GM12872 (cell line): ENCODE measurements at regions not wholly inside any gene's neighbourhood (a gene's known extent, or its start where the extent isn't known, plus 50 kb on each side); places are given as distances from the start of the nearest gene placed in this dataset.

Experiments used
- TF ChIP-seq, protein P1 (sequence below): IDR thresholded peaks from 3 replicates; pipeline ENCODE4 v1.5.1; 2011; ENCODE audit warnings: low read depth, mild to moderate bottlenecking, low read length, moderate library complexity; ENCODE audit not compliant: insufficient read depth

DNA sequence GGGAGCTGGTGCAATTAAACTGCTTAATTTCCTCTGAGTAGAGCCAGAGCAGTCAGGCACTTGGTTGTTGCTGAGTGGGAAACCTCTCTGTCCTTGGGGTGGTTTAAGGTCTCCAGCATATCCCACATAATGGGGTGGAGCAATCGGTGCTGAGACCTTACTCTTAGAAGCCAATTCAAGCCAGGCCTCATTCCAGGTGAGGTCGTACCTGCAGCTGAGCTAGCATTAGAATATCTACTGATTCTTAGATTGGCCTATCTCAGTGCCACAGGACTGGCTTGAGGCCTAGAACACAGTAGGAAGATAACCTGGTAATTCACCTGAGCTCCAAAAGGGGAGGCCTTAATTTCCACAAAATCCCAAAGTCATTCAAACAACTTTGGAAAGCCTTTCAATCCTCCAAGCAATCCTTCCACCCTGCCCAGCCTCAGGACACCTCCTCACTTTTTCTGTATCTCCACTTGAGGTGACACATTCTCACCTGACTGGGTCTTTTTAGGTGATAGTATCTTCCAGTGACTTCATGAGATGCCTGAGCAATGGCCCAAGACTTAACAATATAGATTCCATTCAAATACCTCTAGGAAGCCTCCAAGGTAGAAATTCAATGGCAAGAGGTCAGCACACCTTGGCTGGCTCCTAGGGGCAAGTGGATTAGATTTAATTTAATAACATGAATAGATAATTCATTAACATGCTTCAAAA lies 91.0 kb downstream of the FEM1C start:
- TF ChIP-seq, protein P1, sequence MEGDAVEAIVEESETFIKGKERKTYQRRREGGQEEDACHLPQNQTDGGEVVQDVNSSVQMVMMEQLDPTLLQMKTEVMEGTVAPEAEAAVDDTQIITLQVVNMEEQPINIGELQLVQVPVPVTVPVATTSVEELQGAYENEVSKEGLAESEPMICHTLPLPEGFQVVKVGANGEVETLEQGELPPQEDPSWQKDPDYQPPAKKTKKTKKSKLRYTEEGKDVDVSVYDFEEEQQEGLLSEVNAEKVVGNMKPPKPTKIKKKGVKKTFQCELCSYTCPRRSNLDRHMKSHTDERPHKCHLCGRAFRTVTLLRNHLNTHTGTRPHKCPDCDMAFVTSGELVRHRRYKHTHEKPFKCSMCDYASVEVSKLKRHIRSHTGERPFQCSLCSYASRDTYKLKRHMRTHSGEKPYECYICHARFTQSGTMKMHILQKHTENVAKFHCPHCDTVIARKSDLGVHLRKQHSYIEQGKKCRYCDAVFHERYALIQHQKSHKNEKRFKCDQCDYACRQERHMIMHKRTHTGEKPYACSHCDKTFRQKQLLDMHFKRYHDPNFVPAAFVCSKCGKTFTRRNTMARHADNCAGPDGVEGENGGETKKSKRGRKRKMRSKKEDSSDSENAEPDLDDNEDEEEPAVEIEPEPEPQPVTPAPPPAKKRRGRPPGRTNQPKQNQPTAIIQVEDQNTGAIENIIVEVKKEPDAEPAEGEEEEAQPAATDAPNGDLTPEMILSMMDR = no peak

DNA sequence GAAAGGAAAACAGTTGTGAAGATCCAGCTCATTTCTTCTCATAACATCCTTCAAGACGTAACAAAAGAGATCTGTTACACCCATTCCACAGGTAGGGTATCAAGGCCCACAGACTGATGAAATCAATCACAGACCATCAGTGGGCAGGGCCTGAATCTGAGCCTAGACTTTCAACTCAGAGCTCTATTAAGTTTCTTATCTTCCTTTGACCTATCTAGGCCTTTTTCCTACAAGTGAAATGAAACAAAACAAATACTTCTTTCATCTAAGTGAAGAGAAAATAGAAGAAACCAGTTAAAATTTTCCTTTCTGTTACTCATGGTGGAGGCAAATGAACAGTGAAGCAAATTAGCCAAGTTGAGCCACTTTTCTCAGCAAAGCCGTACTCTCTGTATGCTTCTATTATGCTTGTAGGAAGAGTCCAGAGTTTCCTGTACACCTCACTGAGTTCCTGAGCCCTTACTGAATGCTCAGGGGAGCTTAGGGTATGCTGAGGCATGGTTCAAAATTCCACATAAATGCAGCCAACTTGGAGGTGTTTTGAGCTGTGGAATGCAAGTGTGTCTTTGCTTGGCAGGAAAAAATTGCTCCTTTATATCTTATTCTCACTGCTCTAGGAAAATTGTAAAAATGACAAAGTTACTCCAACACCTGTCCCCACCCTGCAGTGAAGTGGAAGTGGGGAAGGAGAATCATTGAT lies 91.9 kb downstream of the FEM1C start:
- TF ChIP-seq, protein P1 = no peak

DNA sequence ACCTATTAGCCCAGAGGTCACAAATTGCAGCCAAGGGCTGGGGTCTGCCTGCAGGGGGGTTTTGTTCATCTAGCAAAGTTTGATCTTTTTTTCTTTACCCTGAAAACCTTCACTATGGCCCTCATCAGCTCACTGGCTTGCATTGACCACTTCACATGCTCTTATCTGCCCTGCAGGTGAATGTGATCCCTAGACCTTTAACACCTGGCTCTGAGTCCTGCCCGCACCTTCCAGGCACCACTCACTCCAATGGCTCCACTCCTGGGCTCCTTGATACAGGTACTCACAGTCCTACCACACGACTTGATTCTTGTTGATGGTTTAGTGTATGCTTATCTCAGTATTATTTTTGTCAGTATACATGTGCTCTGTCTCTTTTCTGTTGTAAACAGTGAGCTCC lies 92.5 kb downstream of the FEM1C start:
- TF ChIP-seq, protein P1 = no peak

DNA sequence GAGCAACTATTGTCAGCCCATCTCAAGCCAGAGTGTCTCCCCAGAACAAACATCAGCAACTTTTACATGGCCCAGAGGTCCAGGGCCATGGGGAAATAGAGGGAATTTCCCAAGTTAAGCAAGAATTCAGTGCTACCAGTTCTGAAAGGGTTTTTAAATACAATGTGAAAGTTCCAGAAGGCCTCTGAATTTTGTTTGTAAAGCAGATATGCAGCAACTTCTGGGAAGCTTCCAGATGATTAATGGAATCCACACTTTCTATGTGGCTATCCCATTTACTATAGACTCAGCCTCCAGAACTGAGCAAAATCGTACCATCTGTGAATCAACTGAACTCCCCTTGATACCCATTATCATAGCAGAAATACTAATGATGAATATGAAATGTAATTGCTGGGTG lies 93.8 kb downstream of the FEM1C start:
- TF ChIP-seq, protein P1 = no peak

DNA sequence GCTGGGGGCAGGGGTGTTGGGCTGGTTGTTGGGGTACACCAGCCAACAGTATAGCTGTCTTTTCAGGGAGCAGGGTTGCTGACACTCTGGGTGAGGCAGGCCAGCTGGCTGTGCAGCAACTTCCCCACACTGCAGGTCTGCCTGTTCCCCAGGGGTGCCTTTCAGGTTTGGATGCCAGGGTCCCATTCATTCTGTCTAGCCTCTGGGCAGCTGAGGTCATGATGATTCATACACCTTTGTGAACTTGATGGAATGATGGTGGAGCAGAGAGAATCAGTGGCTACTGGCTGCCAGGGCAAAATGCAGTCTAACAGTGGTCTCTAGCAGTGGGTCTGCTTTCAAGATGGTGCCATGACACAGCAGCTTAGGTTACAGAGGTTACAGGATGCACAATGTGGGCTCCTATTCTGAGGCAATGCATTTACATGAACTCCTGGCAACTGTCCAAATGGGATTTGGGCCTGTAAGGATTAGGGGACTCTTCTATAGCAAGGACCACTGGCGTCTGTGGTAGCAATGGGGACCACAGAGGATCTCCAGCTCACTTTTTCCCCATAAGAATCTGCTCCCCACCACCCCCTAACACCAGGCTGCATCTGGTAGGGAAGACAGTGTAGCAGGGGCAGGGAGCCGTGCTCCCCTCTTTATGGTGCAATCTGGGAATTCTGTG lies 103.7 kb downstream of the FEM1C start:
- TF ChIP-seq, protein P1 = no peak

DNA sequence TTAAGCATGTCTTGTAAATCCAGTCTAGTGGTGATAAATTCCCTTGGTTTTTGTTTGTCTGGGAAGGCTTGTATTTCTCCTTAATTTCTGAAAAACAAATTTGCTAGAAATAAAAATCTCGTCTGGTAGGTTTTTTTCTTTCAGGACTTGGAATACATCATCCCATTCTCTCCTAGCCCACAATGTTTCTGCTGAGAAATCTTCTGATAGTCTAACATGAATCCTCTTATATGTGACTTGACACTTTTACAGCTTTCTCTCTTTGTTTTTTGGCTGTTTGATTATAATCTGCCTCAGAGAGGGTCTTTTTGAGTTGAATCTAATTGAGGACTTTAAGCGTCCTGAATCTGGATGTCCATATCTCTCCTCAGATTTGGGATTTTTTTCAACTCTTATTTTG lies 104.9 kb downstream of the FEM1C start:
- TF ChIP-seq, protein P1 = no peak

DNA sequence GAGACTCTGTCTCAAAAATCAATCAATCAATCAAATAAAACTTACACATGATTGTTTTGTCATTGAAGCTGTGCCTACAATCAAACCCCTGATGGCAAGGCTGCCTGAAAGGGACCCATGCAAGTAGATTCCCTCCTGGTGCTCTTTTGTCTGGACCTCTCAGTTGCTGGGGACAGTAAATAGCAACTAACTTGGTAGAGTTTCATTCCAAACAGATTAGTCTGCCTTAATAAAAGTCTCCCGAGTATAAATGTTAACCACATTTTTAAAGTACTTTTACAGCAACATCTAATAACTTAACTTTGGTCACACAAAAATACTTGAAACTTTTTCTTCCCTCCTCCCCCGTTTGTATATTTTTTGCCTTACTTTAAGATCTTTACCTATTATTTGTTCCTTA lies 105.5 kb downstream of the FEM1C start:
- TF ChIP-seq, protein P1 = no peak
